HUES6 (cell line): ENCODE measurements at regions not wholly inside any gene's neighbourhood (a gene's known extent, or its start where the extent isn't known, plus 50 kb on each side); places are given as distances from the start of the nearest gene placed in this dataset.

Experiments used
- H3K27ac ChIP-seq: 2 replicates; pipeline ENCODE4 v1.7.0; 2013; ENCODE audit warnings: low read depth, mild to moderate bottlenecking, low read length, inconsistent platforms
- H3K27me3 ChIP-seq: 2 replicates; pipeline ENCODE4 v1.6.1; 2013; ENCODE audit warnings: low read length; ENCODE audit not compliant: control insufficient read depth, insufficient read depth
- H3K36me3 ChIP-seq: 2 replicates; pipeline ENCODE4 v1.6.1; 2013; ENCODE audit warnings: low read length; ENCODE audit not compliant: control insufficient read depth, insufficient read depth
- H3K4me1 ChIP-seq: 2 replicates; pipeline ENCODE4 v1.6.1; 2013; ENCODE audit warnings: low read length; ENCODE audit not compliant: control insufficient read depth, insufficient read depth
- H3K4me3 ChIP-seq: 2 replicates; pipeline ENCODE4 v1.5.1; 2013; ENCODE audit warnings: low read depth, low read length
- H3K9ac ChIP-seq: one replicate; pipeline ENCODE4 v1.6.1; 2013; ENCODE audit warnings: mild to moderate bottlenecking, low read length
- H3K9me3 ChIP-seq: 2 replicates; pipeline ENCODE4 v1.6.1; 2013; ENCODE audit warnings: low read depth, low read length; ENCODE audit not compliant: control insufficient read depth, insufficient read depth

DNA sequence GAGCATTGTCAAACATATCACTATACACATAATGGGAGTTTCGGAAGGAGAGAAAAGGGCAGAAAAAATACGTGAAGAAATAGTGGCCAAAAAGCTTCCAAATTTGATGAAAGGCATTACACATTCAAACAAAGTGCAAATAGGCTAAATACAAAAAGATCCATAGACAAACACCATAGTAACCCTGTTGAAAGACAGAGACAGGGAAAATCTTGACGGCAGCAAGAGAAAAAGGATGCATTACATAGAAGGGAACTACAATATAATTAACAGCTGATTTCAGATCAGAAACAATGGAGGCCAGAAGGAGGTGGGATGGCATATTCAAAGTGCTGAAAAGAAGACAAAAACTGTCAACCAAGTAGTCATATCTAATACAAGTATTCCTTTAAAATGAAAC, 170.8 kb downstream of the MRPL14 start:
- Histone ChIP-seq H3K4me1 (no peaks in the 10 kb centered on the region; the same call in 1 of the 2 replicates), H3K4me3 (no peak overlapping the region), H3K27me3 (no peaks in the 10 kb centered on the region), H3K27ac (no peak overlapping the region), H3K9ac (no peak overlapping the region), H3K9me3 (peaks cover 9% of the 10 kb centered on the region; the same call in 1 of the 2 replicates), H3K36me3 (no peaks in the 10 kb centered on the region)

DNA sequence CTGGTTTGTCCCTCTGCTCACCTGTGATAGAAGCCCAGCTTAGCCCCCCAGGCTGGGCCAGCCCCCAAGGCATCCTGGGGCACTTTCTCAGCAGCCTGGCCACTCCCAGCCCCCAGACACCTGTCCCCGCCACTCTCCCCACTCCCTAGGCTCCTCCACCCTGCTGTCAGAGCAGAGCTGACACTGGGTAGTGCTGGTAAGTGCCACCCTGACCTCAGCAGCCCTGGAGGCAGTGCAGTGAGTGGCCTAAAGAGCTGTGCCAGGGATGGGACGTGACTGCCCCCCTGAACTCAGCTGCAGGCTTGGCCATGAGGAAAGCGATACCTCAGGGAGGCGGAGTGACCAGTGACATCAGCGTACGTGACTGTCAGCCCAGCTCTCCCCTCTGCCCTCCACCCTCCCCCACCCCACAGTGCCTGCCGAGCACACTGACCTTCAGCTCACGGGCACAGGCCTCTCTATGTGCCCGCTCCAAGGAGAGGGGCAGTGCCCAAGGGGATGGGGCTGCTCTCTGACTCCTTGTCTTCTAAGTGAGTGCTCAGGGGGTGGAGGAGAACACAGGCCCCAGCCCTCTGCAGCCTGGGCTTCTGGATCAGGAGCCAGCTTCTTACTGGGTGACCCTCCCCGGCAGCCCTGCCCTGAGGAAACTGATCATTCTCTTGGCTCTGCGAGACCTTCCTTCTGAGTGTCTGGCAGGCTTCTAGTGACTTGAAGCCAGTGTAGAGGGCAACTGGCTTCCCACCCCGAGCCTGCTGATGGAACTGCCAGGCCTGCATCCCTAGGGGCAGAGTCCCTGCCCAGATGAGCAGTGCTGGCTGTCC, 172.7 kb downstream of the MRPL14 start:
- Histone ChIP-seq H3K9ac (no peak overlapping the region), H3K4me1 (peaks cover 3% of the 10 kb centered on the region; the same call in 1 of the 2 replicates), H3K36me3 (no peaks in the 10 kb centered on the region), H3K27ac (no peak overlapping the region), H3K4me3 (no peak overlapping the region), H3K27me3 (no peaks in the 10 kb centered on the region), H3K9me3 (peaks cover 9% of the 10 kb centered on the region; the same call in 1 of the 2 replicates)

- H3K27ac ChIP-seq: no peak overlapping the region
- peaks cover 9% of the 10 kb centered on the region; the same call in 1 of the 2 replicates for H3K9me3 ChIP-seq
- peaks cover 5% of the 10 kb centered on the region; the same call in 1 of the 2 replicates for H3K4me1 ChIP-seq
- H3K27me3 ChIP-seq: no peaks in the 10 kb centered on the region
- H3K36me3 ChIP-seq: no peaks in the 10 kb centered on the region
- H3K4me3 ChIP-seq: no peak overlapping the region
- H3K9ac ChIP-seq: no peak overlapping the region
Measured at GRCh38 chr6:43953794-43954310, 173.4 kb downstream of the MRPL14 start.

DNA sequence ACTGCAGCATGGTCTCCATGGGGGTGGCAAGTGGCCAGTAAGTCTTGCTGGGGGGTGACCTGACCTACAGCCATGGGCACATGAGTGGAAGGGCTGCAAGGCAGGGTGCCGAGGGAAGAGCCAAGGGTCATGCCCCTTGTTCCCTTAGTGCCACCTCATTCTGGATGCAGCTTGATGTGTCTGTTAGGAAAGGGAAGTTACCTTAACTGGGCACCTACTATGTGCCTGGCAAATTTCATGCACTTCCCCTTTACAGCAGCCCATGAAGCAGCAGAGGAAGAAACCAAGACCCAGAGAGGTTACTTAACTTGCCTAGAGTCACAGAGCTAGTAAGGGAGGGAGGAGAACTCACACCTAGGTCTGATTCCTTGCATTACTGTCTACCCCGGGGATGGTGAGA, 174.0 kb downstream of the MRPL14 start:
- no peaks in the 10 kb centered on the region for H3K36me3 ChIP-seq
- peaks cover 9% of the 10 kb centered on the region; the same call in 1 of the 2 replicates for H3K9me3 ChIP-seq
- no peak overlapping the region for H3K27ac ChIP-seq
- H3K4me3 ChIP-seq: no peak overlapping the region
- no peak overlapping the region for H3K9ac ChIP-seq
- H3K4me1 ChIP-seq: peaks cover 10% of the 10 kb centered on the region; the same call in 1 of the 2 replicates
- no peaks in the 10 kb centered on the region for H3K27me3 ChIP-seq

GRCh38 chr6:43952746-43953145, 174.5 kb downstream of the MRPL14 start:
- peaks cover 9% of the 10 kb centered on the region; the same call in 1 of the 2 replicates for H3K9me3 ChIP-seq
- no peaks in the 10 kb centered on the region for H3K27me3 ChIP-seq
- H3K27ac ChIP-seq: no peak overlapping the region
- H3K4me3 ChIP-seq: no peak overlapping the region
- peaks cover 10% of the 10 kb centered on the region; the same call in 1 of the 2 replicates for H3K4me1 ChIP-seq
- no peaks in the 10 kb centered on the region for H3K36me3 ChIP-seq
- no peak overlapping the region for H3K9ac ChIP-seq

- H3K36me3 ChIP-seq: no peaks in the 10 kb centered on the region
- peaks cover 9% of the 10 kb centered on the region; the same call in 1 of the 2 replicates for H3K9me3 ChIP-seq
- no peak overlapping the region for H3K4me3 ChIP-seq
- H3K27me3 ChIP-seq: no peaks in the 10 kb centered on the region
- no peak overlapping the region for H3K9ac ChIP-seq
- H3K27ac ChIP-seq: no peak overlapping the region
- peaks cover 10% of the 10 kb centered on the region; the same call in 1 of the 2 replicates for H3K4me1 ChIP-seq
Measured at GRCh38 chr6:43951756-43952675, 175.2 kb downstream of the MRPL14 start.

DNA sequence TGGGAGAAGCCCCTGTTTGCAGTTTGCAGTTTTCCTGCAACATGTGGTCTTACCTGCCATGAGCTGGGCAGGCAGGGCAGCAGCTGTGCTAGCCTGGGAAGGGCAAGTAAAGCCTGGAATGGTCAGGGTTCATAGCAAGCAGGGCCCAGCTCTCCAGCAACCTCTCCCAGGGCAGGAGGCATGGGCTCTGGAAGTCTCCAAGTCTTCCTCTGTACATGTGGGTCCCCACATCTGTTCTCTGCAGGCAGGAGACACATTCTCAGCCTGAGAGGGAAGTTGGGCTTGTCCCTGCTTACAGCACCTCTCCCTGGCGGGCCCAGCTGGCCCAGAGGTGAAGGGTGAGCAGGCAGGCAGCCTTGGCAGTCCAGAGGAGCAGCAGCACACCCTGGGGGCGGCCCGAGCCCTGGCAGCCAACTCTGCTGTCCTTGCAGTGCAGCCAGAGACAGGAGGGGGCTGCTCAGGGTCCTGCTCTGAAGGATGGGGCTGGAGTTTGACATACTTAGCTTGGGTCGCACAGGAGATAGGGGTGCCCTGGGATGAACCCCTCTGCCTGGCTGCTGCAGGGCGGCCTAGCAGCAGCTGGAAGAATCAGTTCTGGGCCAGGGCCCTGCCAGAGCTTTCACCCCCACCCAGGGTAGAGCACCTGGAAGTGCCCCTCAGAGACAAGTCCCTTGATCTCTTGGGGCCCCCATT, 176.0 kb downstream of the MRPL14 start:
- H3K27me3 ChIP-seq: no peaks in the 10 kb centered on the region
- no peak overlapping the region for H3K9ac ChIP-seq
- no peak overlapping the region for H3K4me3 ChIP-seq
- H3K9me3 ChIP-seq: peaks cover 3% of the 10 kb centered on the region; the same call in 1 of the 2 replicates
- H3K27ac ChIP-seq: no peak overlapping the region
- H3K4me1 ChIP-seq: peaks cover 10% of the 10 kb centered on the region; the same call in 1 of the 2 replicates
- no peaks in the 10 kb centered on the region for H3K36me3 ChIP-seq

DNA sequence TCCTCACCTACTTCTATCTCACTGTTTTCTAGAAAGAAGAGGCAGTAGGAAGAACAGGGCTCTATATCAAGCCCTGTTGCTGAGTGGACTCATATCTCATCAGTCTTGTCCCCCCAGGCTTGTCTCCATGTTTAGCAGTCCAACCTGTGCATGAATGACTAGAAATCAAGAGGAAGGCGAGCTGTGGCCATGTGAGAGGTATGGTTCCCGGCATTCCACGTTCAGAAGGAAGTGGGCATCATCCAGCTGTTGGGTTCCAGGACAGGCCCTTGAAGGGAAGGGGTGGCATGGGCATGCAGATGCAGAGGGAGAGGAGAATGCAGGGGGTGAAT, 176.6 kb downstream of the MRPL14 start:
- Histone ChIP-seq H3K4me1 (peaks cover 10% of the 10 kb centered on the region; the same call in 1 of the 2 replicates), H3K9me3 (peaks cover 3% of the 10 kb centered on the region; the same call in 1 of the 2 replicates), H3K4me3 (no peak overlapping the region), H3K27me3 (no peaks in the 10 kb centered on the region), H3K9ac (no peak overlapping the region), H3K27ac (no peak overlapping the region), H3K36me3 (no peaks in the 10 kb centered on the region)

DNA sequence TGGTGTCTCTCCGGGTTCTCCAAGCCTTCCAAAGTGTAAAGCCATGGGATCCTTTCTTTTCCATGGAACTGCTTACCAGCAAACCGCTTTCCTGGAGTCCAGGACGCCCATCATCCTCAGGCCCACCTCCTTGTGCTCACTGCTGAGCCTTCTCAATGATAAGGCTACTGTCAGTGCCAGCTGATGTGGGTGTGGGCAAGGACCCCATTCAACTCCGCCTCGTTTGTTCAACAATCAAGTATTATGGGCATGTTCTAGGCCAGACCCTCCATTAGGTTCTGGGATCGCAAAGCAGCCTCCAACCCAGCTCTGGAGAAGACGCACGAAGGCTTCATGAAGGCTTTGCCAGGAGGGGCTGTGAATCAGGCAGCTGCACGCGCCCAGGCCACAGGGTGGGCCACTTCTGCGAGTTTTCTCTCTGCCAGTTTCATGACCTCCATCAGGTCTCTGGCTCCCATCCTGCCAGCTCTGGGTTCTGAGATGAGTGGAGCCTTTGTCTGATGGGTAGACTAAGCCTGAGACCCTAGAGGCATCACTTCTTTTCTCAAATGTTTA, 177.1 kb downstream of the MRPL14 start:
- Histone ChIP-seq H3K9ac (no peak overlapping the region), H3K27me3 (no peaks in the 10 kb centered on the region), H3K9me3 (peaks cover 6% of the 10 kb centered on the region; the same call in 1 of the 2 replicates), H3K4me3 (no peak overlapping the region), H3K27ac (no peak overlapping the region), H3K36me3 (no peaks in the 10 kb centered on the region), H3K4me1 (peaks cover 10% of the 10 kb centered on the region; the same call in 1 of the 2 replicates)

GRCh38 chr6:43949551-43949991, 177.7 kb downstream of the MRPL14 start:
- H3K9ac ChIP-seq: no peak overlapping the region
- peaks cover 10% of the 10 kb centered on the region; the same call in 1 of the 2 replicates for H3K4me1 ChIP-seq
- H3K9me3 ChIP-seq: peaks cover 10% of the 10 kb centered on the region; the same call in 1 of the 2 replicates
- H3K36me3 ChIP-seq: no peaks in the 10 kb centered on the region
- H3K27me3 ChIP-seq: no peaks in the 10 kb centered on the region
- no peak overlapping the region for H3K27ac ChIP-seq
- no peak overlapping the region for H3K4me3 ChIP-seq
